Spleen (tissue), 7 donors: ENCODE measurements at regions not wholly inside any gene's neighbourhood (a gene's known extent, or its start where the extent isn't known, plus 50 kb on each side); places are given as distances from the start of the nearest gene placed in this dataset.

Source experiments
- POLR2AphosphoS5 ChIP-seq, 3 donors: sonication (generic); formaldehyde crosslinking; IDR thresholded peaks; one replicate each; pipeline ENCODE4 v1.5.1; 2017; ENCODE audit warnings: antibody characterized with exemption in 3 of 3
- TF ChIP-seq, protein P1 (sequence below), 11 experiments: fragments of 200-600 bp in 7 of 11; fragments of 450-650 bp in 4 of 11; sonication (generic) in 4 of 11; IDR thresholded peaks in 8 of 11; conservative IDR thresholded peaks in 3 of 11; 1 replicate in 7 of 11; 2 replicates in 4 of 11; pipeline versions ENCODE4 v1.4.0 to v1.8.0; 2016 to 2021; ENCODE audit warnings: antibody characterized with exemption in 11 of 11, inconsistent platforms in 4 of 11, mild to moderate bottlenecking in 1 of 11
- donor health status: DM: no; HTN: no; CAD: no; lungs with moderate emphysema.
- donor health status: DM: no; HTN: no; CAD: no.
- donor health status: DM: no; HTN: no; CAD: no.

DNA sequence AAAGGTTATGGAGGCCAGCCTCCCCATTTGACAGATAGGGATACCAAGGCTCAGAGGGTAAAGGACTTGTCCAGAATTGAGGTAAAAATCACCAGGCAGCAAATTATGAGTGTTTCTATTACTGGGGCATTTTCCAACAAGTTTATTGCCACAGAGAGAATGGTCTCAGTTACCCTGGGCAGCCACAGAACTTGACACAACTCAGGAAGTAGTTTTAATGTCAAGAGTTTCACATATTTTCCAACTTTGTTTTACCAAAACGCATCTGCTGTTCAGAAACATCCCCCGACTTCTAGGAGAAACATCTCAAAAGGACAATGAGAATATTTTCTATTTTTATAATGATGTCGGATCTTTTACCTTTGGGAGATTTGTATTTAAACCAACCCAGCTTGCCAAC is 107.5 kb upstream of the MRPS22 start:
- TF ChIP-seq, protein P1, sequence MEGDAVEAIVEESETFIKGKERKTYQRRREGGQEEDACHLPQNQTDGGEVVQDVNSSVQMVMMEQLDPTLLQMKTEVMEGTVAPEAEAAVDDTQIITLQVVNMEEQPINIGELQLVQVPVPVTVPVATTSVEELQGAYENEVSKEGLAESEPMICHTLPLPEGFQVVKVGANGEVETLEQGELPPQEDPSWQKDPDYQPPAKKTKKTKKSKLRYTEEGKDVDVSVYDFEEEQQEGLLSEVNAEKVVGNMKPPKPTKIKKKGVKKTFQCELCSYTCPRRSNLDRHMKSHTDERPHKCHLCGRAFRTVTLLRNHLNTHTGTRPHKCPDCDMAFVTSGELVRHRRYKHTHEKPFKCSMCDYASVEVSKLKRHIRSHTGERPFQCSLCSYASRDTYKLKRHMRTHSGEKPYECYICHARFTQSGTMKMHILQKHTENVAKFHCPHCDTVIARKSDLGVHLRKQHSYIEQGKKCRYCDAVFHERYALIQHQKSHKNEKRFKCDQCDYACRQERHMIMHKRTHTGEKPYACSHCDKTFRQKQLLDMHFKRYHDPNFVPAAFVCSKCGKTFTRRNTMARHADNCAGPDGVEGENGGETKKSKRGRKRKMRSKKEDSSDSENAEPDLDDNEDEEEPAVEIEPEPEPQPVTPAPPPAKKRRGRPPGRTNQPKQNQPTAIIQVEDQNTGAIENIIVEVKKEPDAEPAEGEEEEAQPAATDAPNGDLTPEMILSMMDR (IDR thresholded peaks at IDR 0.05 in 8 of 11, conservative IDR thresholded peaks at IDR 0.05 in 3 of 11): no peak
- no peak for TF ChIP-seq POLR2AphosphoS5 (IDR thresholded peaks at IDR 0.05)
